ENCODE measurements at regions not wholly inside any gene's neighbourhood (a gene's known extent, or its start where the extent isn't known, plus 50 kb on each side); places are given as distances from the start of the nearest gene placed in this dataset.

DNA sequence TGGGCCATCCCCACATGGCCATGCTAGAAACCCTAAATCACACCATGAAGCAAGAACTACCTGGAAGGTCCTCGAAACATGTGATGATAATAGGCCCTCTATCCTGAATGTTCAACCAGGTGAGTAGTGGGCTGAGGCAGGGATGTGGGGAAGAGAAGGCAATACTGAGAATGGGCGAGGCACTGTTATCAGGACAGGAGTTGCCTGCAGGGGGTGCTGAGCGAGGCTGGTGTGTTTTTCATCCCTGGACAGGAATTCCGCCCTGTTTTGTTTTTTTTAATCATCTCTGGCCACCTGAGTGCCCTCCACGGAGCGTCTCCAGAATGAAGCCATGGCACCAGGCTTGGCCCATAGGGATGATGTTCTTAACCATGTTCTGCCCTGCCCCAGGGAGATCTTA is 103.0 kb upstream of the SOX11 start:
- TF ChIP-seq FOXM1 (CRISPR knock-in tag; IDR thresholded peaks at IDR 0.05): no peak
- TF ChIP-seq ZNF121 (CRISPR knock-in tag; IDR thresholded peaks at IDR 0.05): no peak
- TF ChIP-seq ZNF792 (CRISPR knock-in tag; IDR thresholded peaks at IDR 0.05): no peak
- TF ChIP-seq, protein P1, sequence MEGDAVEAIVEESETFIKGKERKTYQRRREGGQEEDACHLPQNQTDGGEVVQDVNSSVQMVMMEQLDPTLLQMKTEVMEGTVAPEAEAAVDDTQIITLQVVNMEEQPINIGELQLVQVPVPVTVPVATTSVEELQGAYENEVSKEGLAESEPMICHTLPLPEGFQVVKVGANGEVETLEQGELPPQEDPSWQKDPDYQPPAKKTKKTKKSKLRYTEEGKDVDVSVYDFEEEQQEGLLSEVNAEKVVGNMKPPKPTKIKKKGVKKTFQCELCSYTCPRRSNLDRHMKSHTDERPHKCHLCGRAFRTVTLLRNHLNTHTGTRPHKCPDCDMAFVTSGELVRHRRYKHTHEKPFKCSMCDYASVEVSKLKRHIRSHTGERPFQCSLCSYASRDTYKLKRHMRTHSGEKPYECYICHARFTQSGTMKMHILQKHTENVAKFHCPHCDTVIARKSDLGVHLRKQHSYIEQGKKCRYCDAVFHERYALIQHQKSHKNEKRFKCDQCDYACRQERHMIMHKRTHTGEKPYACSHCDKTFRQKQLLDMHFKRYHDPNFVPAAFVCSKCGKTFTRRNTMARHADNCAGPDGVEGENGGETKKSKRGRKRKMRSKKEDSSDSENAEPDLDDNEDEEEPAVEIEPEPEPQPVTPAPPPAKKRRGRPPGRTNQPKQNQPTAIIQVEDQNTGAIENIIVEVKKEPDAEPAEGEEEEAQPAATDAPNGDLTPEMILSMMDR (CRISPR knock-in tag; IDR thresholded peaks at IDR 0.05): no peak
